Epithelial cell of esophagus (primary cell): ENCODE measurements at regions not wholly inside any gene's neighbourhood (a gene's known extent, or its start where the extent isn't known, plus 50 kb on each side); places are given as distances from the start of the nearest gene placed in this dataset.

ENCODE experiments used
- DNase-seq: peaks from one replicate; pipeline ENCODE4 v3.0.0; 2010; ENCODE audit warnings: low read depth
- H3K4me3 ChIP-seq: 2 replicates; pipeline ENCODE4 v1.5.1; 2011; ENCODE audit warnings: mild to moderate bottlenecking, low read length, control low read depth
- TF ChIP-seq, protein P1 (sequence below): IDR thresholded peaks from 2 replicates; pipeline ENCODE4 v1.5.1; 2011; ENCODE audit warnings: low read depth, mild to moderate bottlenecking, low read length, control low read depth, inconsistent platforms; ENCODE audit not compliant: insufficient read depth; ENCODE audit errors: missing control alignments

DNA sequence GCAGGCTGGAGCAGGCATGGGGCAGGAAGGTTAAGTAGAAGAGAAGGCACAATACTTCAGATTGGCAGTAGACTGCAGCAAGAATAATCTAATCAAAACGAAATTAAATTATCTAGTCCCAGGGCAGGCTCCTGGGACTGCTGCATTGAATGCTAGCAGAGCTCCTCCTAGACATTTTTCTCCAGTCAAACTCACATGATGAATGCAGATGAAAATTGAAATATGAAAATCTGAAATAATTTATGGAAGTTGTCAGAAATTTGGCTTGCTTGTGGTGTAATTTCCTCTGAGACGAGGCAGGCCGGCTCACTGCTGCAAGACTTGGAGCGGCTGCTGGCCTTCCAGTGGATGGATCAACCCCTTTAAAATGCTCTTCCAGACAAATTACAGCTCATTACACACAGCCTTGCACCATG is 78.0 kb upstream of the TMEM33 start:
- TF ChIP-seq, protein P1, sequence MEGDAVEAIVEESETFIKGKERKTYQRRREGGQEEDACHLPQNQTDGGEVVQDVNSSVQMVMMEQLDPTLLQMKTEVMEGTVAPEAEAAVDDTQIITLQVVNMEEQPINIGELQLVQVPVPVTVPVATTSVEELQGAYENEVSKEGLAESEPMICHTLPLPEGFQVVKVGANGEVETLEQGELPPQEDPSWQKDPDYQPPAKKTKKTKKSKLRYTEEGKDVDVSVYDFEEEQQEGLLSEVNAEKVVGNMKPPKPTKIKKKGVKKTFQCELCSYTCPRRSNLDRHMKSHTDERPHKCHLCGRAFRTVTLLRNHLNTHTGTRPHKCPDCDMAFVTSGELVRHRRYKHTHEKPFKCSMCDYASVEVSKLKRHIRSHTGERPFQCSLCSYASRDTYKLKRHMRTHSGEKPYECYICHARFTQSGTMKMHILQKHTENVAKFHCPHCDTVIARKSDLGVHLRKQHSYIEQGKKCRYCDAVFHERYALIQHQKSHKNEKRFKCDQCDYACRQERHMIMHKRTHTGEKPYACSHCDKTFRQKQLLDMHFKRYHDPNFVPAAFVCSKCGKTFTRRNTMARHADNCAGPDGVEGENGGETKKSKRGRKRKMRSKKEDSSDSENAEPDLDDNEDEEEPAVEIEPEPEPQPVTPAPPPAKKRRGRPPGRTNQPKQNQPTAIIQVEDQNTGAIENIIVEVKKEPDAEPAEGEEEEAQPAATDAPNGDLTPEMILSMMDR: no peak
- no peak for DNase-seq

DNA sequence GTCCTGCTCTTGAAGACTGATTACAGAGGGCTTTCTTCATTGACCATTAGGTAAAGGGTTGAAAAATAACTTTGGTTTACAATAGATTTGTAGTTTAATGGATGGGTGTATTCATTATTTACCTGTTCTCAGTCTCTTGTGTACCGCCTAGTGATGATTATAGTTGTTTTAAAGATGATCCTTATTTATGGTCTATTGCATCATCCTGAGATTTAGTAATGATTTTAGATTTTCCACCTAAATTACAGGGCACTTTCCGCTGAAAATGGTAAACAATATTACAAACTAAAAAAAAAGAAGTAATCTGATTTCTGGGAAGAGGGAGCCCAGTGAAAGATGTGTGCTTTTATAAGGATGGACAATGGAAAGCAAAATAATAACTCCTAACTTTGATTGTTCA is 78.4 kb upstream of the TMEM33 start:
- DNase-seq: no peak
- TF ChIP-seq, protein P1: no peak
- H3K4me3 ChIP-seq: no peak overlapping the region

More for the DNA sequence above, 78.0 kb upstream of the TMEM33 start:
- no peak overlapping the region for H3K4me3 ChIP-seq

- DNase-seq: no peak
- H3K4me3 ChIP-seq: no peak overlapping the region
- TF ChIP-seq, protein P1: no peak
These were observed 81.3 kb upstream of the TMEM33 start for GRCh38 chr4:41853973-41854372.

DNA sequence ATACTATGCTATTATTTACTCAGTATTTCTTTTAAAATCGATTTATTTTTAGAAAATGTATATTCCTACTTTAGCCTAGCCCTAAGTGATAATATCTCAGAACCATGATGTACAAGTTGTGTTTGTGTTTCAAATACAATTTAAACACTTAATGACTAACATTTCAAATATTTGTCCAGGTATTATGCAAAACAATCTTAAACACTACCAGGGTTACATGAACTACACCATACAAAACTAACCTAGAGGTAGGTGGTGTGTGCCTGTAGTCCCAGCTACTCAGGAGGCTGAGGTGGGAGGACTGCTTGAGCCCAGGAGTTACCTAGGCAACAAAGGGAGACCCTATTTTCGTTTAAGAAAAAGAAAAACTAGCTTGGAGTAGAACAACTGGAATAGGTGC is 83.0 kb upstream of the TMEM33 start:
- DNase-seq: no peak
- TF ChIP-seq, protein P1: no peak
- no peak overlapping the region for H3K4me3 ChIP-seq

DNA sequence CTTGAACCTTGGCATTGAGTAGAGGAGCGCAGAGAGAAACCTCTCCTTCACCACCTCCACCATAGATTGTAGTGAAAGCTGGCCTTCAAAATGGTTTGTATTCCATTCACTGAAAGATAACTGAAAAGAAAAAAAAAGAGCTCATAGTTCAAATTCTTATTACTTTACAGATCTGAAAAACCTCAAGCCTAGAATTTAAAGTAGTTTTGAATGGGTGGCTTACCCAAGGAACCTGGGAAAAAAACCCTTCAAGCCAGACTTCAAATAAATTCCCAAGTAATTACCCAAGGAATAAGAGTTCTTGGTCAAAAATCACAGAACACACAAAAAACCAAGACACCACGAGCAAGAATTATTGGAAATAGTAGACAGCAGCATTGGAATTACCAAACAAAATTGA is 83.6 kb upstream of the TMEM33 start:
- DNase-seq: no peak
- H3K4me3 ChIP-seq: no peak overlapping the region
- TF ChIP-seq, protein P1: no peak

GRCh38 chr4:41844327-41844726 is 90.9 kb upstream of the TMEM33 start:
- no peak for DNase-seq
- H3K4me3 ChIP-seq: no peak overlapping the region
- TF ChIP-seq, protein P1: no peak
